Brain microvascular endothelial cell (primary cell): ENCODE measurements at regions not wholly inside any gene's neighbourhood (a gene's known extent, or its start where the extent isn't known, plus 50 kb on each side); places are given as distances from the start of the nearest gene placed in this dataset.

Experiments used
- DNase-seq: peaks from one replicate; pipeline ENCODE4 v3.0.0-alpha.2; 2020
- H3K27ac ChIP-seq: fragments of 250-450 bp; sonication (Bioruptor Pico); 2 replicates; pipeline ENCODE4 v1.5.1; 2020; ENCODE audit warnings: mild to moderate bottlenecking, moderate library complexity
- H3K27me3 ChIP-seq: fragments of 250-450 bp; sonication (Bioruptor Pico); replicated peaks from 2 replicates; pipeline ENCODE4 v1.5.1; 2020; ENCODE audit warnings: mild to moderate bottlenecking
- H3K36me3 ChIP-seq: fragments of 250-450 bp; sonication (Bioruptor Pico); replicated peaks from 2 replicates; pipeline ENCODE4 v1.5.1; 2020; ENCODE audit warnings: mild to moderate bottlenecking
- H3K4me3 ChIP-seq: 2 replicates; pipeline ENCODE4 v1.5.1; 2011; ENCODE audit warnings: low read depth, mild to moderate bottlenecking, control low read depth, low read length, moderate library complexity
- CTCF ChIP-seq: IDR thresholded peaks from 2 replicates; pipeline ENCODE4 v1.5.1; 2011; ENCODE audit warnings: low read depth, mild to moderate bottlenecking, moderate library complexity, low read length, control low read depth, inconsistent platforms; ENCODE audit errors: missing control alignments
- in situ Hi-C: cut with HindIII; loops from 2 replicates; pipeline ENCODE4 v1.10.0; 2017; ENCODE audit warnings: low sequenced_read_pairs, low pct_ligation_motif_present

GRCh38 chr12:105449431-105449830, 118.9 kb downstream of the C12orf75 start:
- no peak for DNase-seq
- in situ Hi-C loops: no loop called here

GRCh38 chr12:105451211-105451610, 120.7 kb downstream of the C12orf75 start:
- peak; percentile 60 for DNase-seq
- no peak for TF ChIP-seq CTCF
- H3K4me3 ChIP-seq: no peak overlapping the region
- no peaks in the 10 kb centered on the region for H3K36me3 ChIP-seq
- no peak overlapping the region for H3K27ac ChIP-seq
- in situ Hi-C loops: no loop called here
- H3K27me3 ChIP-seq: no peaks in the 10 kb centered on the region

More at GRCh38 chr12:105449431-105449830, 118.9 kb downstream of the C12orf75 start:
- Histone ChIP-seq H3K27ac (no peak overlapping the region), H3K4me3 (no peak overlapping the region), H3K36me3 (no peaks in the 10 kb centered on the region), H3K27me3 (no peaks in the 10 kb centered on the region)
- no peak for TF ChIP-seq CTCF

GRCh38 chr12:105451798-105452197, 121.3 kb downstream of the C12orf75 start:
- no peak overlapping the region for H3K27ac ChIP-seq
- DNase-seq: no peak
- no peak for TF ChIP-seq CTCF
- in situ Hi-C loops: no loop called here
- no peak overlapping the region for H3K4me3 ChIP-seq
- no peaks in the 10 kb centered on the region for H3K27me3 ChIP-seq
- H3K36me3 ChIP-seq: no peaks in the 10 kb centered on the region

GRCh38 chr12:105453316-105453715, 122.8 kb downstream of the C12orf75 start:
- Histone ChIP-seq H3K27me3 (no peaks in the 10 kb centered on the region), H3K4me3 (no peak overlapping the region), H3K36me3 (no peaks in the 10 kb centered on the region), H3K27ac (no peak overlapping the region)
- DNase-seq: no peak
- TF ChIP-seq CTCF: no peak
- in situ Hi-C loops: no loop called here

- no peak for DNase-seq
- no peak overlapping the region for H3K4me3 ChIP-seq
- no peak for TF ChIP-seq CTCF
- no peak overlapping the region for H3K27ac ChIP-seq
- in situ Hi-C loops: no loop called here
- no peaks in the 10 kb centered on the region for H3K27me3 ChIP-seq
- no peaks in the 10 kb centered on the region for H3K36me3 ChIP-seq
Measured at GRCh38 chr12:105454688-105455087, 124.2 kb downstream of the C12orf75 start.

DNA sequence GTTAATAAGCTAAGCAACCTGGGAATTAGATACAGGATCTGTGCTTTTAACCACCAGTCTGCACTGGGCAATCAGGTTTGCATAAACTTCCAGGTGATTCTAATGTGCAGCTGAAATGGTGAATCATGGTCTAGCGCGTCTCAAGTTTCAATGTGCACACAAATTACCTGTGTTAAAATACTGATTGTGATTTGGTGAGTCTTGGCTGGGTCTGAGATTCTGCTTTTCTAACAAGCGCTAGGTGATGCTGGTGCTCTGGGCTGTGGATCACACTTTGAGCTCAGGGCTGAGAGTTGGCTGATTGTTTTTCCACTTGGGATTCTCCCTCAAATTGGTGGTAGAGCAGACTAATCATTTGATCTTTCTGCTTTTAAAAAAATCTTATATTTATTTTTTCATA, 124.8 kb downstream of the C12orf75 start:
- H3K27ac ChIP-seq: no peak overlapping the region
- in situ Hi-C loops: no loop called here
- no peak for DNase-seq
- no peaks in the 10 kb centered on the region for H3K27me3 ChIP-seq
- H3K36me3 ChIP-seq: no peaks in the 10 kb centered on the region
- no peak for TF ChIP-seq CTCF
- no peak overlapping the region for H3K4me3 ChIP-seq
